ENCODE measurements at regions not wholly inside any gene's neighbourhood (a gene's known extent, or its start where the extent isn't known, plus 50 kb on each side); places are given as distances from the start of the nearest gene placed in this dataset.
A peak's percentile ranks its signal among the peaks of the same experiment; 100 is the strongest.

DNA sequence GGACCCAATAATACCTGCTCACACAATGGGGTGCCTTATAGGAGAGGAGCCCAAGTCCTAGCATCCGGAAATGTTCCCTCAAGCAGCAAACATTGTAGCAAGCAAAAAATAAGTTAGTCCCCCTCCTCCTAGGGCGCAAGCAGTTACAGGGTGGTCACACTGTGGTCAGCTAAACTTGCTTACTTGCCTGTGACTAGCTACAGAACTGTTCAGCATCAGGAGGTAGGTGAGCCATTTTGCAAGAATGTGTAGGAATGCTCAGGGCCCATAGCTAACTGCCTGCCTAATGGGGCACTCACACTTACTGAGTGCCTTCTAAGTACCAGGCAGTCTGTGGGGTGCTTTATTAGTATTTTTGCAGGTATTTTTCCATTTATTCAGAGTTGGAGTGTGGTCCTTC lies 154.6 kb upstream of the GRIN2B start:
- H3K9me3 Mint-ChIP-seq = peaks cover 13% of the 10 kb centered on the region
- no peaks in the 10 kb centered on the region for H3K36me3 Mint-ChIP-seq
- no peak overlapping the region for H3K4me3 Mint-ChIP-seq
- no peaks in the 10 kb centered on the region for H3K4me1 Mint-ChIP-seq
- TF ChIP-seq, protein P1, sequence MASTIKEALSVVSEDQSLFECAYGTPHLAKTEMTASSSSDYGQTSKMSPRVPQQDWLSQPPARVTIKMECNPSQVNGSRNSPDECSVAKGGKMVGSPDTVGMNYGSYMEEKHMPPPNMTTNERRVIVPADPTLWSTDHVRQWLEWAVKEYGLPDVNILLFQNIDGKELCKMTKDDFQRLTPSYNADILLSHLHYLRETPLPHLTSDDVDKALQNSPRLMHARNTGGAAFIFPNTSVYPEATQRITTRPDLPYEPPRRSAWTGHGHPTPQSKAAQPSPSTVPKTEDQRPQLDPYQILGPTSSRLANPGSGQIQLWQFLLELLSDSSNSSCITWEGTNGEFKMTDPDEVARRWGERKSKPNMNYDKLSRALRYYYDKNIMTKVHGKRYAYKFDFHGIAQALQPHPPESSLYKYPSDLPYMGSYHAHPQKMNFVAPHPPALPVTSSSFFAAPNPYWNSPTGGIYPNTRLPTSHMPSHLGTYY (CRISPR knock-in tag; IDR thresholded peaks at IDR 0.05) = no peak
- TF ChIP-seq EMX1 (CRISPR knock-in tag; IDR thresholded peaks at IDR 0.05) = no peak
- TF ChIP-seq, protein P2, sequence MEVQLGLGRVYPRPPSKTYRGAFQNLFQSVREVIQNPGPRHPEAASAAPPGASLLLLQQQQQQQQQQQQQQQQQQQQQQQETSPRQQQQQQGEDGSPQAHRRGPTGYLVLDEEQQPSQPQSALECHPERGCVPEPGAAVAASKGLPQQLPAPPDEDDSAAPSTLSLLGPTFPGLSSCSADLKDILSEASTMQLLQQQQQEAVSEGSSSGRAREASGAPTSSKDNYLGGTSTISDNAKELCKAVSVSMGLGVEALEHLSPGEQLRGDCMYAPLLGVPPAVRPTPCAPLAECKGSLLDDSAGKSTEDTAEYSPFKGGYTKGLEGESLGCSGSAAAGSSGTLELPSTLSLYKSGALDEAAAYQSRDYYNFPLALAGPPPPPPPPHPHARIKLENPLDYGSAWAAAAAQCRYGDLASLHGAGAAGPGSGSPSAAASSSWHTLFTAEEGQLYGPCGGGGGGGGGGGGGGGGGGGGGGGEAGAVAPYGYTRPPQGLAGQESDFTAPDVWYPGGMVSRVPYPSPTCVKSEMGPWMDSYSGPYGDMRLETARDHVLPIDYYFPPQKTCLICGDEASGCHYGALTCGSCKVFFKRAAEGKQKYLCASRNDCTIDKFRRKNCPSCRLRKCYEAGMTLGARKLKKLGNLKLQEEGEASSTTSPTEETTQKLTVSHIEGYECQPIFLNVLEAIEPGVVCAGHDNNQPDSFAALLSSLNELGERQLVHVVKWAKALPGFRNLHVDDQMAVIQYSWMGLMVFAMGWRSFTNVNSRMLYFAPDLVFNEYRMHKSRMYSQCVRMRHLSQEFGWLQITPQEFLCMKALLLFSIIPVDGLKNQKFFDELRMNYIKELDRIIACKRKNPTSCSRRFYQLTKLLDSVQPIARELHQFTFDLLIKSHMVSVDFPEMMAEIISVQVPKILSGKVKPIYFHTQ (CRISPR knock-in tag; IDR thresholded peaks at IDR 0.05) = no peak
- TF ChIP-seq JUN (CRISPR knock-in tag; IDR thresholded peaks at IDR 0.05) = no peak
- CTCF ChIA-PET = interaction anchor here (1.1 to 1.6 kb wide), 2 partner anchors 29 to 154 kb away, joined by 5 to 6 read pairs; no protein-coding TSS in a partner anchor
- H3K27me3 Mint-ChIP-seq (ENCODE audit: low read depth) = no peaks in the 10 kb centered on the region
- DNase-seq (ENCODE audit: low spot score) = no peak
- POLR2A ChIA-PET = no interaction called here
- no peak overlapping the region for H3K27ac Mint-ChIP-seq
- no peak for ATAC-seq

DNA sequence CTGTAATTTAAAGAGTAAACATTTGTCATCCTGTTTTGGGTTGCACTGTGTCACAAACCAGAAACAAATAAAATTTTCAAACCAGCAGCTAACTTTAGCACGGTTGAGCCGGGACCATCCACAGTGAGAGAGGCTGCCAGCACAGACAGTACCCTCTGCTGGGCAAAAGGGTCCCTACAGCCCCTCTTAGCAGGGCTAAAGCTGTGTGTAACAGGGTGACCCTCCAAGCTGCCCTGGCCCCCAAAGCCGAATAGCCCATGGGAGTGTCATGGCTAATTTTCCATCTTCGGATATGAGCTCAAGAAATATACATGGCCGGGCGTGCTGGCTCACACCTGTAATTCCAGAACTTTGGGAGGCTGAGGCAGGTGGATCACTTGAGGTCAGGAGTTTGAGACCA lies 157.1 kb upstream of the GRIN2B start:
- no peaks in the 10 kb centered on the region for H3K4me1 Mint-ChIP-seq
- peak; percentile 100 for ATAC-seq

DNA sequence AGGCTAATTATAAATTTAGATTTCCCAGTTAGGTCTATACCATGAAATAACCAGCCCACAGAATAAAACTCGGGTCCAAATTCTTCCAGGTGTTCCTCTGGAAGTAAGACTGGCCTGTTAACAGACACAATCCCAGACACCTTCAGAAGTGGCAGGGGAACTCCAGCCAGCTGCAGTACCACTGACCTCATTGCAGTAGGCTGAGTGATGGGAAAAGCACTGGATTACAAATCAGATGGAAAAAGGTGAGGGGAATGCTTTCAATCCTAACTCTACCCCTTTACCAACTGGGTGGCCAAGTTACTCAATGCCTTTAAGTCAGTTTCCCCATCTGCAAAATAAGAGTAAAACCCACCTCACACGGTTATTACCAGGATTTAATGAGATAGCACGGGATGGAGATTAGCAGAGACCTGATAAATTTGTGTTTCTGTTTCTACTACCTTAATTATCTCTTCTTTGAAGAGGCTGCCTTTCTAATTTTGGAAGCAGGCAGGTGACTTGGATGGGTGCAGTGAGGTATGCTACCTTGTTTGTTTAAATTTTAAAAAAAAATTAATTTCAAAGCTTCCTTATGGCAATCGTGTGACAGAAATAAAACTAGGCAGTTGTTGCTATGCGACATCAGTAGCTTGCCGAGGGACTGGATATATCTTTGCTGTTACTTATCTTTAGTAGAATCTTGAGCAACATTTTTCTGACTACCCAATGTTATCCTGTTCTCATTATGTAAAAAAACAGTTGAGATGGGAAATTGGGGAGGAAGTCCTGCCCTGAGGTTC lies 167.3 kb upstream of the GRIN2B start:
- peaks cover 20% of the 10 kb centered on the region for H3K9me3 Mint-ChIP-seq
- H3K4me1 Mint-ChIP-seq = peaks cover 36% of the 10 kb centered on the region
- H3K27ac Mint-ChIP-seq = no peak overlapping the region
- no peaks in the 10 kb centered on the region for H3K27me3 Mint-ChIP-seq (ENCODE audit: low read depth)
- no peak overlapping the region for H3K4me3 Mint-ChIP-seq
- ChIA-PET CTCF (interaction anchor here (0.7 to 0.8 kb wide), 2 partner anchors 10 to 18 kb away, joined by 4 read pairs; no protein-coding TSS in a partner anchor), POLR2A (no interaction called here)
- ATAC-seq (no peak), DNase-seq (ENCODE audit: low spot score) (no peak)
- H3K36me3 Mint-ChIP-seq = peaks cover 2% of the 10 kb centered on the region; the same call in 1 of the 2 replicates
- no peak for TF ChIP-seq ZNF671 (CRISPR knock-in tag; IDR thresholded peaks at IDR 0.05)
- no peak for TF ChIP-seq EMX1 (CRISPR knock-in tag; IDR thresholded peaks at IDR 0.05)
- no peak for TF ChIP-seq SOX15 (CRISPR knock-in tag; IDR thresholded peaks at IDR 0.05)
- TF ChIP-seq NFATC4 (CRISPR knock-in tag; IDR thresholded peaks at IDR 0.05) = no peak
- TF ChIP-seq, protein P3, sequence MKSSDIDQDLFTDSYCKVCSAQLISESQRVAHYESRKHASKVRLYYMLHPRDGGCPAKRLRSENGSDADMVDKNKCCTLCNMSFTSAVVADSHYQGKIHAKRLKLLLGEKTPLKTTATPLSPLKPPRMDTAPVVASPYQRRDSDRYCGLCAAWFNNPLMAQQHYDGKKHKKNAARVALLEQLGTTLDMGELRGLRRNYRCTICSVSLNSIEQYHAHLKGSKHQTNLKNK (CRISPR knock-in tag; IDR thresholded peaks at IDR 0.05) = no peak
- TF ChIP-seq, protein P4, sequence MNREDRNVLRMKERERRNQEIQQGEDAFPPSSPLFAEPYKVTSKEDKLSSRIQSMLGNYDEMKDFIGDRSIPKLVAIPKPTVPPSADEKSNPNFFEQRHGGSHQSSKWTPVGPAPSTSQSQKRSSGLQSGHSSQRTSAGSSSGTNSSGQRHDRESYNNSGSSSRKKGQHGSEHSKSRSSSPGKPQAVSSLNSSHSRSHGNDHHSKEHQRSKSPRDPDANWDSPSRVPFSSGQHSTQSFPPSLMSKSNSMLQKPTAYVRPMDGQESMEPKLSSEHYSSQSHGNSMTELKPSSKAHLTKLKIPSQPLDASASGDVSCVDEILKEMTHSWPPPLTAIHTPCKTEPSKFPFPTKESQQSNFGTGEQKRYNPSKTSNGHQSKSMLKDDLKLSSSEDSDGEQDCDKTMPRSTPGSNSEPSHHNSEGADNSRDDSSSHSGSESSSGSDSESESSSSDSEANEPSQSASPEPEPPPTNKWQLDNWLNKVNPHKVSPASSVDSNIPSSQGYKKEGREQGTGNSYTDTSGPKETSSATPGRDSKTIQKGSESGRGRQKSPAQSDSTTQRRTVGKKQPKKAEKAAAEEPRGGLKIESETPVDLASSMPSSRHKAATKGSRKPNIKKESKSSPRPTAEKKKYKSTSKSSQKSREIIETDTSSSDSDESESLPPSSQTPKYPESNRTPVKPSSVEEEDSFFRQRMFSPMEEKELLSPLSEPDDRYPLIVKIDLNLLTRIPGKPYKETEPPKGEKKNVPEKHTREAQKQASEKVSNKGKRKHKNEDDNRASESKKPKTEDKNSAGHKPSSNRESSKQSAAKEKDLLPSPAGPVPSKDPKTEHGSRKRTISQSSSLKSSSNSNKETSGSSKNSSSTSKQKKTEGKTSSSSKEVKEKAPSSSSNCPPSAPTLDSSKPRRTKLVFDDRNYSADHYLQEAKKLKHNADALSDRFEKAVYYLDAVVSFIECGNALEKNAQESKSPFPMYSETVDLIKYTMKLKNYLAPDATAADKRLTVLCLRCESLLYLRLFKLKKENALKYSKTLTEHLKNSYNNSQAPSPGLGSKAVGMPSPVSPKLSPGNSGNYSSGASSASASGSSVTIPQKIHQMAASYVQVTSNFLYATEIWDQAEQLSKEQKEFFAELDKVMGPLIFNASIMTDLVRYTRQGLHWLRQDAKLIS (CRISPR knock-in tag; IDR thresholded peaks at IDR 0.05; ENCODE audit: borderline replicate concordance) = no peak
- no peak for TF ChIP-seq FOXP1 (CRISPR knock-in tag; IDR thresholded peaks at IDR 0.05; ENCODE audit: borderline replicate concordance)
- no peak for TF ChIP-seq FOXK1 (CRISPR knock-in tag; IDR thresholded peaks at IDR 0.05)
- no peak for TF ChIP-seq ZNF396 (CRISPR knock-in tag; IDR thresholded peaks at IDR 0.05; ENCODE audit: borderline replicate concordance)
- TF ChIP-seq, protein P5, sequence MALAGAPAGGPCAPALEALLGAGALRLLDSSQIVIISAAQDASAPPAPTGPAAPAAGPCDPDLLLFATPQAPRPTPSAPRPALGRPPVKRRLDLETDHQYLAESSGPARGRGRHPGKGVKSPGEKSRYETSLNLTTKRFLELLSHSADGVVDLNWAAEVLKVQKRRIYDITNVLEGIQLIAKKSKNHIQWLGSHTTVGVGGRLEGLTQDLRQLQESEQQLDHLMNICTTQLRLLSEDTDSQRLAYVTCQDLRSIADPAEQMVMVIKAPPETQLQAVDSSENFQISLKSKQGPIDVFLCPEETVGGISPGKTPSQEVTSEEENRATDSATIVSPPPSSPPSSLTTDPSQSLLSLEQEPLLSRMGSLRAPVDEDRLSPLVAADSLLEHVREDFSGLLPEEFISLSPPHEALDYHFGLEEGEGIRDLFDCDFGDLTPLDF (CRISPR knock-in tag; IDR thresholded peaks at IDR 0.05) = no peak
- TF ChIP-seq GABPB1 (CRISPR knock-in tag; IDR thresholded peaks at IDR 0.05) = no peak

More for the DNA sequence above, 157.1 kb upstream of the GRIN2B start:
- TF ChIP-seq, protein P6, sequence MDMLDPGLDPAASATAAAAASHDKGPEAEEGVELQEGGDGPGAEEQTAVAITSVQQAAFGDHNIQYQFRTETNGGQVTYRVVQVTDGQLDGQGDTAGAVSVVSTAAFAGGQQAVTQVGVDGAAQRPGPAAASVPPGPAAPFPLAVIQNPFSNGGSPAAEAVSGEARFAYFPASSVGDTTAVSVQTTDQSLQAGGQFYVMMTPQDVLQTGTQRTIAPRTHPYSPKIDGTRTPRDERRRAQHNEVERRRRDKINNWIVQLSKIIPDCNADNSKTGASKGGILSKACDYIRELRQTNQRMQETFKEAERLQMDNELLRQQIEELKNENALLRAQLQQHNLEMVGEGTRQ (CRISPR knock-in tag; IDR thresholded peaks at IDR 0.05) = no peak
- TF ChIP-seq, protein P7, sequence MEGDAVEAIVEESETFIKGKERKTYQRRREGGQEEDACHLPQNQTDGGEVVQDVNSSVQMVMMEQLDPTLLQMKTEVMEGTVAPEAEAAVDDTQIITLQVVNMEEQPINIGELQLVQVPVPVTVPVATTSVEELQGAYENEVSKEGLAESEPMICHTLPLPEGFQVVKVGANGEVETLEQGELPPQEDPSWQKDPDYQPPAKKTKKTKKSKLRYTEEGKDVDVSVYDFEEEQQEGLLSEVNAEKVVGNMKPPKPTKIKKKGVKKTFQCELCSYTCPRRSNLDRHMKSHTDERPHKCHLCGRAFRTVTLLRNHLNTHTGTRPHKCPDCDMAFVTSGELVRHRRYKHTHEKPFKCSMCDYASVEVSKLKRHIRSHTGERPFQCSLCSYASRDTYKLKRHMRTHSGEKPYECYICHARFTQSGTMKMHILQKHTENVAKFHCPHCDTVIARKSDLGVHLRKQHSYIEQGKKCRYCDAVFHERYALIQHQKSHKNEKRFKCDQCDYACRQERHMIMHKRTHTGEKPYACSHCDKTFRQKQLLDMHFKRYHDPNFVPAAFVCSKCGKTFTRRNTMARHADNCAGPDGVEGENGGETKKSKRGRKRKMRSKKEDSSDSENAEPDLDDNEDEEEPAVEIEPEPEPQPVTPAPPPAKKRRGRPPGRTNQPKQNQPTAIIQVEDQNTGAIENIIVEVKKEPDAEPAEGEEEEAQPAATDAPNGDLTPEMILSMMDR (IDR thresholded peaks at IDR 0.05) = peak; percentile 50
- CTCF ChIA-PET = interaction anchor here (0.5 to 3.8 kb wide), 28 partner anchors 8 to 1110 kb away, joined by 3 to 38 read pairs (median 4); no protein-coding TSS in a partner anchor
- Mint-ChIP-seq H3K9me3 (peaks cover 7% of the 10 kb centered on the region; the same call in 1 of the 2 replicates), H3K27me3 (ENCODE audit: low read depth) (no peaks in the 10 kb centered on the region), H3K36me3 (no peaks in the 10 kb centered on the region), H3K4me3 (no peak overlapping the region), H3K27ac (no peak overlapping the region)
- DNase-seq (ENCODE audit: low spot score) = peak; percentile 64
- POLR2A ChIA-PET = interaction anchor here (0.6 kb wide), 1 partner anchor 88 kb away, joined by 3 read pairs; no protein-coding TSS in a partner anchor
